Activated T-helper 17 cell treated with anti-CD3 and anti-CD28 coated beads, Interleukin-2, amount 50 U/mL, for 72 hours (primary cell): ENCODE measurements at regions not wholly inside any gene's neighbourhood (a gene's known extent, or its start where the extent isn't known, plus 50 kb on each side); places are given as distances from the start of the nearest gene placed in this dataset.
"Not testable (repeated sequence)": the region's sequence is repeated elsewhere in the genome, so short reads cannot be mapped to it uniquely, and the experiment has no call there.

Source experiments
- ATAC-seq: fragments of 150-1000 bp; cut with Tn5 transposase; replicated peaks from 2 replicates; pipeline ENCODE4 v1.10.0; 2021; ENCODE audit warnings: mild to moderate bottlenecking, moderate library complexity
- H3K27ac Mint-ChIP-seq: one replicate; pipeline ENCODE4 v1.8.0; 2022; ENCODE audit warnings: mixed read lengths
- H3K27me3 Mint-ChIP-seq: one replicate; pipeline ENCODE4 v1.8.0; 2022; ENCODE audit warnings: mixed read lengths
- H3K36me3 Mint-ChIP-seq: one replicate; pipeline ENCODE4 v1.8.0; 2022; ENCODE audit warnings: low read depth, mild to moderate bottlenecking, mixed read lengths
- H3K4me1 Mint-ChIP-seq: one replicate; pipeline ENCODE4 v1.8.0; 2022; ENCODE audit warnings: mixed read lengths
- H3K4me3 Mint-ChIP-seq: one replicate; pipeline ENCODE4 v1.8.0; 2022; ENCODE audit warnings: mild to moderate bottlenecking, mixed read lengths
- H3K9me3 Mint-ChIP-seq: one replicate; pipeline ENCODE4 v1.8.0; 2022; ENCODE audit warnings: mixed read lengths

DNA sequence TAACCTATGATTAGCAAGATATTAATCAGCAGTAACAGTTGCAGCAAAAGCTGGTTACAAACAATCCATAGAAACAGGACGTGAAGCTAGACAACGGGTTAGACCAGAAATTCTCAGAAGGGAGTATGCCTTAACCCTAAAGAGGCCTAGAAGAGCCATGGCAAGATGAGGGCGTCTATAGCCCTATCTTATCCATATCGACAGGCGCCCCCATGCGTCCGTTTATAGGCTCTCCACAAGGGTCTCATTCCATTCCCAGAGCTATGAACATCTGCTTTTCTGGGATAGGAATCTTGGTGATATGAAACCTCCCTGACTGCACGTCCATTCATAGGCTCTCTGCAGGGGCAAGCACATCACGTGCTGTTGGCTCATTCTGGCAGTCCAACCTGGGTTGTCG is 109.2 kb upstream of the OR13F1 start:
- H3K36me3 Mint-ChIP-seq, ATAC-seq, H3K27me3 Mint-ChIP-seq, H3K4me1 Mint-ChIP-seq, H3K4me3 Mint-ChIP-seq, H3K27ac Mint-ChIP-seq, H3K9me3 Mint-ChIP-seq: not testable (repeated sequence)

DNA sequence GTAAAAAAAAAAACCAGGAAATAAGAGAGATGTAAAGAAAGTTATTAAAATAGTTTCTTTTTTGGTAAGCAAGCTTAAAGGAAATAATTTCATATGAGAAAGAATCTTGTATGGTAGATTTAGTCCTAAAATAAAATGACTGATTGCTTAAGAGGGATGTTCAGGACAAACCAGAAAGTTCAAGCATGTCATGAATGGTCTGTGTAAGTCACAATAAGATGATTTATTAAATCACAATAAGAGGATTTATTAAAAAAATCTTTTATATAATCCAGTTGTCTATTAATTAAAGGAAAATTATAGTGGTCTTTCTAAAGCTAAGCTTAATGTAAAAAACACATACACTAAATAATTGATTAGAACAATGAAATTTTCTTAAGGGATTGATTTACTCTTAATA is 91.8 kb upstream of the OR13F1 start:
- no peak overlapping the region for H3K4me3 Mint-ChIP-seq
- H3K27ac Mint-ChIP-seq: no peak overlapping the region
- H3K9me3 Mint-ChIP-seq: no peaks in the 10 kb centered on the region
- no peak for ATAC-seq
- H3K4me1 Mint-ChIP-seq: no peaks in the 10 kb centered on the region
- no peaks in the 10 kb centered on the region for H3K36me3 Mint-ChIP-seq
- no peaks in the 10 kb centered on the region for H3K27me3 Mint-ChIP-seq

DNA sequence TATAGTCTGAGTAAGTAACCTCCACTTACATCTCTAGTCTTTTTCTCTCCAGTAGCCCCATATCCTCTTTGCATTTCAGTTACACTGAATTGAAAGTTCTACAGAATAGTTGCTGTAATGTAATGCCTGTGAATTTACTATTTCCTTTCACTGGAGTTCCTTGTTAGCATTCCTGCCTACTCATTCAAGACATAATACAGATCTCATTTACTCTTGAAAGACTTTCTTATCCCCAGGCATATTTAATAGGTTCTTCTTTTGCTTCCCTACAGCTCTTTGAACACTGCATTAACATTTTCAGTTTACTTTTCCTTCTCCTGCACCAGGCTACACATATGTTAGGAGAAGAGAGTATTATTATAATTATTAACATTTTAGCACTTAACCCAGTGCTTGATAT is 87.6 kb upstream of the OR13F1 start:
- peaks cover 4% of the 10 kb centered on the region for H3K9me3 Mint-ChIP-seq
- H3K4me1 Mint-ChIP-seq: no peaks in the 10 kb centered on the region
- H3K27me3 Mint-ChIP-seq: no peaks in the 10 kb centered on the region
- no peaks in the 10 kb centered on the region for H3K36me3 Mint-ChIP-seq
- H3K27ac Mint-ChIP-seq: no peak overlapping the region
- H3K4me3 Mint-ChIP-seq: no peak overlapping the region
- ATAC-seq: no peak

DNA sequence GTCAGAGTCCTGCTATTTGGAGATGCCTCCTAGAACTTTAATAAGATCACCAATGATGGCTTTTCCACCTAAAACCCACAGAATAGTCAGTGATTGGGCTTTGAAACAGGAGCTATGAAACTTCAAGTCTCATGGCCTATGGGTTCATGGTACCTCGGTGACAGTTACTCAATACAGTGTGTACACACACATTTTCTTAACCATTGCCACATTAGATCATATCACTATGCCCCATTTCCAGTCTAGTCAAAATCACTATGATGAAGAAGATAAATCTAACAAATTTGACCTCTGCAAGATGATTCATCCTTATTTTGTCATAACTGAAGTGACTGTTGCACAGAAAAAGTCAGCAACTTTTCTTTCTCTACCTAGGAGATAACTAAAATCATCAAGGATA is 86.8 kb upstream of the OR13F1 start:
- H3K9me3 Mint-ChIP-seq: peaks cover 4% of the 10 kb centered on the region
- H3K27ac Mint-ChIP-seq: no peak overlapping the region
- H3K4me1 Mint-ChIP-seq: no peaks in the 10 kb centered on the region
- H3K27me3 Mint-ChIP-seq: no peaks in the 10 kb centered on the region
- no peaks in the 10 kb centered on the region for H3K36me3 Mint-ChIP-seq
- no peak overlapping the region for H3K4me3 Mint-ChIP-seq
- no peak for ATAC-seq

DNA sequence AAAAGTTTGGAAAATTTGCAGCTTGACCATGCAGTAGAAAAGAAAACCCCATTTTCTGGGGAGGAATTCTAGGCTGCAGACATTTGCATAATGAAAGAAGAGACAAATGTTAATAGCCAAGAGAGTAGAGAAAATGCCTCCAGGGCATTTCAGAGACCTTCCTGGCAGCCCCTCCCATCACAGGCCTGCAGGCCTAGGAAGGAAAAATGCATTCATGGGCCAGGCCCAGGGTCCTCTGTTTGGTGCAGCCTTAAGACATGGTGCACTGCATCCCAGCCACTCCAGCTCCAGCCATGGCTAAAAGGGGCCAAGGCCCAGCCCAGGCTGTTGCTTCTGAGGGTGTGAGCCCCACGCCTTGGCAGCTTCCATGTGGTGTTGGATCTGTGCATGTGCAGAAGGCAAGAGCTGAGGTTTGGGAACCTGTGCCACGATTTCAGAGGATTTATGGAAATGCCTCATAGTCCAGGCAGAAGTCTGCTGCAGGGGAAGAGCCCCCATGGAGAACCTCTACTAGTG is 75.0 kb upstream of the OR13F1 start:
- peaks cover 13% of the 10 kb centered on the region for H3K9me3 Mint-ChIP-seq
- no peaks in the 10 kb centered on the region for H3K27me3 Mint-ChIP-seq
- H3K4me3 Mint-ChIP-seq: no peak overlapping the region
- H3K4me1 Mint-ChIP-seq: no peaks in the 10 kb centered on the region
- H3K27ac Mint-ChIP-seq: no peak overlapping the region
- no peaks in the 10 kb centered on the region for H3K36me3 Mint-ChIP-seq
- ATAC-seq: no peak

DNA sequence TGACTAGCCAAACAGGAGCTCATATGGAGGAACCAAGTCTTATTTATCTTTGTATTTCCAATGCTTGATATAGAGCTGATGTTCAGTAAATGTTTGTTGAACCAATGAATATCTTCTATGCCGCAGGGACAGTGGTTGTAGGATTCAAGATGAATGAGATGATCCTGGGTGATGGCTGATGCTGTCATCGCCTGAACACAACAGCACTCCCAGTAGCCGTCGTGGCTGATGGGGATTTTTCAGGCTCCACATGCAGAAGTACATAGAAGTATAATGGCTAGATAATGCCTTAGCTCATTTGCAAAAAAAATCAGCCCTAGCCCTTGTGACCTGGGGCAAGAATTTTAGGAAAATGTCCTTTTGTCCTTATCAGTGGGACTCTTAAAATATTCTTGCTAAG is 69.0 kb upstream of the OR13F1 start:
- Mint-ChIP-seq H3K4me1 (no peaks in the 10 kb centered on the region), H3K36me3 (no peaks in the 10 kb centered on the region), H3K9me3 (peaks cover 4% of the 10 kb centered on the region), H3K27ac (no peak overlapping the region), H3K27me3 (no peaks in the 10 kb centered on the region), H3K4me3 (no peak overlapping the region)
- no peak for ATAC-seq

DNA sequence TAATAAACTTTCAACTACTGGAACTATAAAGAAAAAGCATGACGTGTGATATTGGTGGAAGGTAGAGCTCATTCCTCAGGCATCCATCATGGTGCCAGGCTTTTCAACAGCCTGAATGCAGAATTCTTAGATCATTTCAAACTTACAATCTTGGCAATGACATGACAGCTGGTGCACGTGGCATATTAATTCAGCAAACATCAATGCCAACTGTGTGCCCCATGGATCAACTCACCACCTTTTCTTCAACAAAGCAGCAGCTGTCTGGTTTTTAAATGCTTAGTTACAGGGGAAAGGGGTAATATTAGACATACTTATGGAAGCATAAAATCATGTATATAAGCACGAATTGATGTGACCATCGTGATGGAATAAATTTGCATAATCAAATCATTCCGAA is 56.0 kb upstream of the OR13F1 start:
- Mint-ChIP-seq H3K36me3 (no peaks in the 10 kb centered on the region), H3K27me3 (no peaks in the 10 kb centered on the region), H3K27ac (no peak overlapping the region), H3K4me1 (no peaks in the 10 kb centered on the region), H3K9me3 (no peaks in the 10 kb centered on the region), H3K4me3 (no peak overlapping the region)
- no peak for ATAC-seq
